ENCODE measurements at regions not wholly inside any gene's neighbourhood (a gene's known extent, or its start where the extent isn't known, plus 50 kb on each side); places are given as distances from the start of the nearest gene placed in this dataset.
"Not testable (repeated sequence)": the region's sequence is repeated elsewhere in the genome, so short reads cannot be mapped to it uniquely, and the experiment has no call there.

DNA sequence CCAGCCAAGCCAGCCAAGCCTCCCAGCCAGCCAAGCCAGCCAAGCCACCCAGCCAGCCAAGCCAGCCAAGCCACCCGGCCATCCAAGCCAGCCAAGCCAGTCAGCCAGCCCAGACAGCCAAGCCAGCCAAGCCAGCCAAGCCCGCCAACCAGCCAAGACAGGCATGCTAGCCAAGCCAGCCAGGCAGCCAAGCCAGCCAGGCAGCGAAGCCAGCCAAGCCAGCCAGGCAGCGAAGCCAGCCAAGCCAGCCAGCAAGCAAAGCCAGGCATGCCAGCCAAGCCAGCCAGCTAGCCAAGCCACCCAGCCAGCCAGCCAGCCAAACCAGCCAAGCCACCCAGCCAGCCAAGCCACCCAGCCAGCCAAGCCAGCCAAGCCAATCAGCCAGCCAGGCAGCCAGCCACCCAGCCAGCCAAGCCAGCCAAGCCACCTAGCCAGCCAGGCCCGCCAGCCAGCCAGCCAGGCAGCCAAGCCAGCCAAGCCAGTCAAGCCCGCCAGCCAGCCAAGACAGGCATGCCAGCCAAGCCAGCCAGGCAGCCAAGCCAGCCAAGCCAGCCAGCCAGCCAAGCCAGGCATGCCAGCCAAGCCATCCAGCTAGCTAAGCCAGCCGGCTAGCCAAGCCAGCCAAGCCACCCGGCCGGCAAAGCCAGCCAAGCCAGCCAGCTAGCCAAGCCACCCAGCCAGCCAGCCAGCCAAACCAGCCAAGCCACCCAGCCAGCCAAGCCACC lies 318.5 kb upstream of the PLGLB2 start:
- TF ChIP-seq POLR2A (IDR thresholded peaks at IDR 0.05; ENCODE audit: low read depth, low read length); POLR2AphosphoS5 (IDR thresholded peaks at IDR 0.05; ENCODE audit: insufficient read depth, low read depth, low read length); EZH2 (IDR thresholded peaks at IDR 0.05; ENCODE audit: borderline replicate concordance, low read depth, low read length, severe bottlenecking): not testable (repeated sequence)
- TF ChIP-seq, protein P1, sequence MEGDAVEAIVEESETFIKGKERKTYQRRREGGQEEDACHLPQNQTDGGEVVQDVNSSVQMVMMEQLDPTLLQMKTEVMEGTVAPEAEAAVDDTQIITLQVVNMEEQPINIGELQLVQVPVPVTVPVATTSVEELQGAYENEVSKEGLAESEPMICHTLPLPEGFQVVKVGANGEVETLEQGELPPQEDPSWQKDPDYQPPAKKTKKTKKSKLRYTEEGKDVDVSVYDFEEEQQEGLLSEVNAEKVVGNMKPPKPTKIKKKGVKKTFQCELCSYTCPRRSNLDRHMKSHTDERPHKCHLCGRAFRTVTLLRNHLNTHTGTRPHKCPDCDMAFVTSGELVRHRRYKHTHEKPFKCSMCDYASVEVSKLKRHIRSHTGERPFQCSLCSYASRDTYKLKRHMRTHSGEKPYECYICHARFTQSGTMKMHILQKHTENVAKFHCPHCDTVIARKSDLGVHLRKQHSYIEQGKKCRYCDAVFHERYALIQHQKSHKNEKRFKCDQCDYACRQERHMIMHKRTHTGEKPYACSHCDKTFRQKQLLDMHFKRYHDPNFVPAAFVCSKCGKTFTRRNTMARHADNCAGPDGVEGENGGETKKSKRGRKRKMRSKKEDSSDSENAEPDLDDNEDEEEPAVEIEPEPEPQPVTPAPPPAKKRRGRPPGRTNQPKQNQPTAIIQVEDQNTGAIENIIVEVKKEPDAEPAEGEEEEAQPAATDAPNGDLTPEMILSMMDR (IDR thresholded peaks at IDR 0.05; ENCODE audit: extremely low read depth in 1 of 2, insufficient read depth in 1 of 2, low read depth in 1 of 2, low read length in 2 of 2) = not testable (repeated sequence)
